B cell (primary cell): ENCODE measurements at regions not wholly inside any gene's neighbourhood (a gene's known extent, or its start where the extent isn't known, plus 50 kb on each side); places are given as distances from the start of the nearest gene placed in this dataset.

ENCODE experiments used
- ATAC-seq: fragments of 200-7000 bp; cut with Tn5 transposase; one replicate; pipeline ENCODE4 v1.10.0; 2021; ENCODE audit warnings: low read depth, mild to moderate bottlenecking, moderate number of reproducible peaks, moderate library complexity
- CTCF ChIA-PET: fragments of 350-600 bp; sonication (Branson Sonifier 250); formaldehyde crosslinking; loops from one replicate; lab custom pipeline; 2021; ENCODE audit warnings: antibody characterized with exemption, inconsistent platforms; lab: Charles Lee
- POLR2A ChIA-PET: fragments of 350-600 bp; sonication (Branson Sonifier 250); formaldehyde crosslinking; loops from one replicate; lab custom pipeline; 2021; ENCODE audit warnings: antibody characterized with exemption; lab: Charles Lee
- DNase-seq: peaks from one replicate; pipeline ENCODE4 v3.0.0; 2013
- H2AFZ ChIP-seq: 2 replicates; pipeline ENCODE4 v1.6.1; 2012; ENCODE audit warnings: mild to moderate bottlenecking, low read depth, low read length; ENCODE audit not compliant: insufficient read depth, poor library complexity, severe bottlenecking
- H3K27ac ChIP-seq, 2 donors: 1 replicate in 1 of 2; 2 replicates in 1 of 2; pipeline ENCODE4 v1.5.1; 2012 to 2013; ENCODE audit warnings: low read length in 2 of 2, mild to moderate bottlenecking in 2 of 2, moderate library complexity in 1 of 2
- H3K27me3 ChIP-seq, 4 experiments: fragments of 200-600 bp in 1 of 4; sonication (generic) in 1 of 4; replicated peaks in 1 of 4; 1 replicate in 2 of 4; 2 replicates in 2 of 4; pipeline versions ENCODE4 v1.6.1 to v1.7.0; 2013 to 2016; ENCODE audit warnings: low read length in 3 of 4, mild to moderate bottlenecking in 2 of 4, mixed read lengths in 1 of 4, moderate library complexity in 1 of 4; ENCODE audit not compliant: insufficient read depth in 4 of 4, control insufficient read depth in 3 of 4; ENCODE audit errors: control extremely low read depth in 1 of 4
- H3K36me3 ChIP-seq, 2 experiments: replicated peaks in 1 of 2; 1 replicate in 1 of 2; 2 replicates in 1 of 2; pipeline versions ENCODE4 v1.6.1 to v1.7.1; 2013; ENCODE audit warnings: low read length in 1 of 2; ENCODE audit not compliant: insufficient read depth in 2 of 2, control insufficient read depth in 1 of 2; ENCODE audit errors: control extremely low read depth in 1 of 2, extremely low read depth in 1 of 2
- H3K4me1 ChIP-seq, 2 donors: fragments of 200-600 bp in 1 of 2; sonication (generic) in 1 of 2; 1 replicate in 1 of 2; 2 replicates in 1 of 2; pipeline versions ENCODE4 v1.5.1 to v1.6.1; 2013 to 2017; ENCODE audit warnings: low read length in 2 of 2; ENCODE audit not compliant: control insufficient read depth in 2 of 2, insufficient read depth in 2 of 2
- H3K4me2 ChIP-seq: replicated peaks from 2 replicates; pipeline ENCODE3; 2012; ENCODE audit warnings: mild to moderate bottlenecking, low read depth, low read length; ENCODE audit not compliant: poor library complexity, severe bottlenecking
- H3K4me3 ChIP-seq, 5 experiments: fragments of 200-600 bp in 1 of 5; sonication (generic) in 1 of 5; 1 replicate in 3 of 5; 2 replicates in 2 of 5; pipeline versions ENCODE4 v1.5.1 to v1.7.0; 2011 to 2016; ENCODE audit warnings: low read length in 4 of 5, mild to moderate bottlenecking in 4 of 5, low read depth in 2 of 5, control low read depth in 1 of 5, moderate library complexity in 1 of 5; ENCODE audit not compliant: insufficient read depth in 1 of 5; ENCODE audit errors: control extremely low read depth in 1 of 5, extremely low read depth in 1 of 5
- H3K79me2 ChIP-seq: fragments of 200-600 bp; sonication (generic); one replicate; pipeline ENCODE4 v1.6.0; 2016; ENCODE audit warnings: low read length; ENCODE audit not compliant: control insufficient read depth, insufficient read depth
- H3K9ac ChIP-seq: fragments of 200-600 bp; sonication (generic); 2 replicates; pipeline ENCODE4 v1.6.1; 2017; ENCODE audit warnings: mild to moderate bottlenecking, low read length, moderate library complexity
- H3K9me3 ChIP-seq, 3 donors: one replicate each; pipeline versions ENCODE4 v1.6.1 to v1.7.1; 2013; ENCODE audit warnings: low read length in 2 of 3; ENCODE audit not compliant: control insufficient read depth in 2 of 3, insufficient read depth in 1 of 3; ENCODE audit errors: control extremely low read depth in 1 of 3
- H4K20me1 ChIP-seq: 2 replicates; pipeline ENCODE4 v1.6.0; 2012; ENCODE audit warnings: mild to moderate bottlenecking, low read length; ENCODE audit not compliant: insufficient read depth, control insufficient read depth, poor library complexity, severe bottlenecking
- H3K27ac Mint-ChIP-seq: one replicate; pipeline ENCODE4 v1.8.0; 2021; ENCODE audit warnings: mixed read lengths
- H3K27me3 Mint-ChIP-seq: one replicate; pipeline ENCODE4 v1.8.0; 2021; ENCODE audit warnings: mixed read lengths
- H3K4me1 Mint-ChIP-seq: one replicate; pipeline ENCODE4 v1.8.0; 2021; ENCODE audit warnings: mixed read lengths
- H3K4me3 Mint-ChIP-seq: one replicate; pipeline ENCODE4 v1.8.0; 2021; ENCODE audit warnings: mixed read lengths
- H3K9me3 Mint-ChIP-seq: one replicate; pipeline ENCODE4 v1.8.0; 2022; ENCODE audit warnings: mixed read lengths; ENCODE audit not compliant: insufficient read depth
- EZH2 ChIP-seq: IDR thresholded peaks from 2 replicates; pipeline ENCODE4 v1.6.1; 2012; ENCODE audit warnings: borderline replicate concordance, low read depth, mild to moderate bottlenecking, moderate library complexity, low read length; ENCODE audit not compliant: insufficient read depth, poor library complexity, severe bottlenecking
- WGBS: methylation state at CpG from one replicate; pipeline ENCODE4 v1.1.5; 2013; ENCODE audit warnings: missing lambda C conversion rate; ENCODE audit not compliant: insufficient coverage; 5-methylcytosine and 5-hydroxymethylcytosine counted together
- intact Hi-C: fragments of 100-400 bp; cut with micrococcal nuclease; formaldehyde crosslinking; loops from one replicate; pipeline ENCODE4 v1.10.0; 2022
- TF ChIP-seq, protein P1 (sequence below): fragments of 200-600 bp; IDR thresholded peaks from one replicate; pipeline ENCODE4 v1.8.0; 2022; ENCODE audit warnings: antibody characterized with exemption, mild to moderate bottlenecking

DNA sequence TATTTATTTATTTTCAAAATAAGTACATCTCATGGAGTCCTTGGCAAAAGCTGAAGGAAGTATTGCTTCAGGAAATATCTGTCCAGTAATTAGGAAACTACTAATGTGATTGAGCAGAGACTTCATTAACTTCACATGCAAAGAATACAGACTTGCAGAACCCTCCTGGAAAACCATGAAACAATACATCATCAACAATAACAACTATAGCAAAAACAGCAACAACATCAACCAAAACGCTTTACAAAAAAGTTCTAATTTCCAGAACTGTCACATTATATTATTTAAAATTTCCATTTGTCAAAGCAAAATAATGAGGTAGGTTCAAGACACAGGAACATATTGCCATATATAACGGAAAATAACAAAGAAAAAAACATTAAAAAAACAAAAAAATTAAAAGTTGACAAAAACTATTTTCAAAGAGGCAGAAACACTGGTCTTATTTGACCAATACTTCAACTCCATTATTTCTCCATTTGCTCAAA is 79.8 kb upstream of the TOP3B start:
- WGBS, result no CpG with 5 or more reads among the region's 2 CpGs
- peaks cover 3% of the 10 kb centered on the region for H3K27me3 Mint-ChIP-seq

More for the DNA sequence above, 79.8 kb upstream of the TOP3B start:
- CTCF ChIA-PET, result interaction anchor here (0.8 to 7.8 kb wide), 15 partner anchors 8 to 260 kb away, joined by 3 to 122 read pairs (median 12); partner anchors contain the start of gene TOP3B
- Histone ChIP-seq H3K4me3 (no peak overlapping the region), H3K79me2 (no peaks in the 10 kb centered on the region), H3K9ac (no peak overlapping the region), H3K27me3 (no peaks in the 10 kb centered on the region), H4K20me1 (no peaks in the 10 kb centered on the region), H3K4me2 (no peak overlapping the region), H3K4me1 (peaks cover 33 to 36% of the 10 kb centered on the region in 2 donors), H3K36me3 (no peaks in the 10 kb centered on the region), H3K27ac (no peak overlapping the region), H3K9me3 (no peaks in the 10 kb centered on the region), H2AFZ (no peak overlapping the region)
- ATAC-seq (no peak), DNase-seq (no peak)
- Mint-ChIP-seq H3K9me3 (no peaks in the 10 kb centered on the region), H3K4me1 (peaks cover 37% of the 10 kb centered on the region), H3K27ac (no peak overlapping the region), H3K4me3 (no peak overlapping the region)
- TF ChIP-seq, protein P1, sequence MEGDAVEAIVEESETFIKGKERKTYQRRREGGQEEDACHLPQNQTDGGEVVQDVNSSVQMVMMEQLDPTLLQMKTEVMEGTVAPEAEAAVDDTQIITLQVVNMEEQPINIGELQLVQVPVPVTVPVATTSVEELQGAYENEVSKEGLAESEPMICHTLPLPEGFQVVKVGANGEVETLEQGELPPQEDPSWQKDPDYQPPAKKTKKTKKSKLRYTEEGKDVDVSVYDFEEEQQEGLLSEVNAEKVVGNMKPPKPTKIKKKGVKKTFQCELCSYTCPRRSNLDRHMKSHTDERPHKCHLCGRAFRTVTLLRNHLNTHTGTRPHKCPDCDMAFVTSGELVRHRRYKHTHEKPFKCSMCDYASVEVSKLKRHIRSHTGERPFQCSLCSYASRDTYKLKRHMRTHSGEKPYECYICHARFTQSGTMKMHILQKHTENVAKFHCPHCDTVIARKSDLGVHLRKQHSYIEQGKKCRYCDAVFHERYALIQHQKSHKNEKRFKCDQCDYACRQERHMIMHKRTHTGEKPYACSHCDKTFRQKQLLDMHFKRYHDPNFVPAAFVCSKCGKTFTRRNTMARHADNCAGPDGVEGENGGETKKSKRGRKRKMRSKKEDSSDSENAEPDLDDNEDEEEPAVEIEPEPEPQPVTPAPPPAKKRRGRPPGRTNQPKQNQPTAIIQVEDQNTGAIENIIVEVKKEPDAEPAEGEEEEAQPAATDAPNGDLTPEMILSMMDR, result no peak
- TF ChIP-seq EZH2, result no peak
- POLR2A ChIA-PET, result no interaction called here
- intact Hi-C loops, result no loop called here
